GM19468 (cell line): ENCODE measurements at regions not wholly inside any gene's neighbourhood (a gene's known extent, or its start where the extent isn't known, plus 50 kb on each side); places are given as distances from the start of the nearest gene placed in this dataset.

Experiments used
- ATAC-seq: cut with Tn5 transposase; IDR thresholded peaks from one replicate; pipeline ENCODE4 v1.9.1; 2021; ENCODE audit warnings: mild to moderate bottlenecking, moderate library complexity, moderate number of reproducible peaks; ENCODE audit not compliant: unreplicated experiment; ENCODE audit errors: extremely low read depth

- no peak for ATAC-seq
Measured at GRCh38 chr9:36728651-36729520, 156.2 kb downstream of the MELK start.

- ATAC-seq, result no peak
Measured at GRCh38 chr9:36729906-36730305, 157.2 kb downstream of the MELK start.

DNA sequence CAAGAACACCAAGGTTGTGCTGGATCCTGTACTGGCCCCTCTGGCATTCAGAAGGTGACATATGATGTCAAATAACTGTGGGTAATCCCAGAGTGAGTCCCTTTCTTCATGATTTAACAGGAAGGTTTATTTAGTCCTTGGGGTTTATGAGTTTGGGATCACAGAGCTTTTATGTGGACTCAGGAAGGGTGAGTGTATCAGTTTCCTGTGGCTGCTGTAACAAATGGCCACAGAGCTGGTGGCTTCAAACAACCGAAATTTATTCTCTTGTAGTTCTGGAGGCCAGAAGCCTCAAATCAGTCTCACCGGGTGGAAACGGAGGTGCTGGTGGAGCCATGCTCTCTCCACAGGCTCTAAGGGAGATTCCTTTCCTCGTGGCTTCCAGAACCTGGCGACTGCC, 157.7 kb downstream of the MELK start:
- no peak for ATAC-seq

DNA sequence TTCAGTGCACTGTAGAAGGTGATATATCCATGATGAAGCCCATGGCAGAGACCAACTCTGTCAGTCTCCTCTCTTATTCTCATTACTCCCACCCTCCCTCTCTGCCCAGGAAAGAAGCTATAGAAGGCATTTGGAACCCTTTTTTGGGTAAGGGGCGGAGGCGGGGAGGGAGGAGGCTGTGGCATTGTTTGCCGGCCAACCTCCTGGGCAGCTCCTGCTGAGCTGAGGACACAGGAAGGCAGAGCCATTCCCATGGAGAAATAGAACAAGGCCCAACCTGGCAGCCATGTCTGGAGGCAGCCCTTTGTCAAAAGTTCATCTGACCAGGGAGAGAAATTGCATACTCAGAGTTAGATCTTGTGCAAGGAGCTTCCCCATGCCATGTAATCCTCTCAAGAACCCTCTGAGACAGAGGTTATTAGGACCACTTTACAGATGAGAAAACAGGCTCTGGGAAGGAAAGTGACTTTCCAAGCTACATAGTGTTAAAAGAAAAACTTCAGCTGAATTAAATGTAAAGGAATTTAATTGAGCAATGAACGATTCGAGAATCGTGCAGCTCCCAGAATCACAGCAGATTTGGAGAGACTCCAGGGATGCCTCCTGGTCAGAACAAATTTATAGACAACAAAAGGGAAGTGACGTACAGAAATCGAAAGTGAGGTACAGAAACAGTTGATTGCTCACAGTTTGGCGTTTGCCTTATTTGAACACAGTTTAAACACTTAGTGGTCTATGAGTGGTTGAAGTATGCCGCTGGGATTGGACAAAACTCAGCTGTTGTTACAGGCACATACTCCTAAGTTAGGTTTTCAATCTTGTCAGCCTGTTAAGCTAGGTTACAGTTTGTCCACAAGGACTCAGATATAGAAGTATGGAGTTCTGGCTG, 158.6 kb downstream of the MELK start:
- ATAC-seq, result no peak

- ATAC-seq, result no peak
Measured at GRCh38 chr9:36734737-36735136, 162.0 kb downstream of the MELK start.

DNA sequence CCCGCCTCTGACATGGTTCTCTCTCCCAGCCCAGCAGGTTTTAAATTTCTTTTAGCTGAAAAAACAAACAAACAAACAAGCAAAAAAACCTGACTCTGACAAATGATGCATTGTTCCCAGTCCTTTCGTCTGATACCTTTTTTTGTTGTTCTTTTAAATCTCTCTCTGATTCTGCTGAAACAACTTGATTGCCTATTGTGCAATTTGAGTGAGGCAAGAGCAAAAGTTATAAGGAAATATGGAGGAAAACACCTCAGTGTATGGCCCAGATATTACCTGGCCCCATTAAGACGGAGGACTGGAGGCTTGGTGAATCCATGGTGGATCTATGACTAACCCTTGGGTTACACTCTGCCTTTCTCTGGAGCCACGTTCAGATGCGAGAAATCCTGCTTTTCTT, 164.0 kb downstream of the MELK start:
- no peak for ATAC-seq

GRCh38 chr9:36738318-36738976, 165.8 kb downstream of the MELK start:
- ATAC-seq, result no peak

- no peak for ATAC-seq
Measured at GRCh38 chr9:36739373-36740116, 166.8 kb downstream of the MELK start.

DNA sequence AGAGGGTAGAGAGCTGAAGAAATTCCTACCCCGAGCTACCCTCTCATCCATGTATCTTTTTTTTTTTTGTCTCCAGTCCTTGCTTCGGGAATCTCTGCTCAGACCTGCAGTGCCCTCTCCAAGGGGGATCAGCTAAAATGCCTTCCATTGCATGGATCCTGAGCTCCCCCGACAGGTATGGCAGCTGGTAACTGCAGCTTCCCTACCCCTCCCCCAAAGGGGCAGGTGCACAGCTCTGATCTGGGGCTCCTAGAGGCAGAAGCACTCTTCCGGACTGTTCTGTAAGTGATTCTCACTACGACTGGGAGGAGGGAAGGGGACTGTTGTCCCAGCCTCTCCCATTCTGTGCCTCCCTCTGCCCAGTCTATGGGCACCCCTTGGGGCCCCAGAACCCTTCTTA, 169.6 kb downstream of the MELK start:
- no peak for ATAC-seq

- no peak for ATAC-seq
Measured at GRCh38 chr9:36744678-36745077, 172.0 kb downstream of the MELK start.

- no peak for ATAC-seq
Measured at GRCh38 chr9:36745977-36746376, 173.3 kb downstream of the MELK start.

DNA sequence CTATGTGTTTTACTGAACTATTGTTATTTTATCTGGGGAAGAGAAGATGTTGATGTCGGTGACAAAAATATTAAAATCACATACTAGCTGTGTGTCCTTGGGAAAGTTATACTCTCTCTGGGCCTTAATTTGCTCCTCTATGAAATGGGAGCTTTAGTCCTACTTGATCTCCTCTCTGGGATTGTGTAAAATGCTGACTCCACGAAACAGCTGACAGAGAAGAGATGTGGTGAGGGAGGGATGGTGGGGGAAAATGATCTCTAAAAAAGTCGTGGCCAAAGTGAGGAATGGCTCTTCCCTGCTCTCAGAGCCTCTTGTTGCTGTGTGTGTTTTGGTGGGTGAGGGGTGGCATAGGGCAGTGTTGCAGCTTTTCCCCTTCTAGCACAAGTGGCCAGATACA, 173.7 kb downstream of the MELK start:
- ATAC-seq, result no peak

- no peak for ATAC-seq
Measured at GRCh38 chr9:36748322-36748899, 175.7 kb downstream of the MELK start.

GRCh38 chr9:36749461-36749860, 176.8 kb downstream of the MELK start:
- no peak for ATAC-seq

DNA sequence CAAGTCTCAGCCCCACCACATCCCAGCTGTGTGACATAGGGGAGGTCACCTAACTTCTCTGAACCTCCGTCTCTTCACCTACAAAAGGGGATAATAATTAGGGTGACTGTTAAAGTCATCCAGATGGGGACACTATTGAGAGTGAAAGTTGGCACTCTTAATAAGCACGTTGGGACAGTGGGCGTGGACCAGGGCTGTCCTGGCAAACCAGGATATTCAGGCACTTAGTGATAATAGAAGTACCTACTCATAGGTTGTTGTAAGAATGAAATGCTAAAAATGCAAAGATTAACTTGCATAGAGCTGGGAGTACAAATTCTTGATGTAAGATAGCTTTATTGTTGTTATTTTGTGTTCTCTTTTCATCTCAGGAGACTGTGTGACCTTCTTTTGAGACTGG, 177.9 kb downstream of the MELK start:
- ATAC-seq, result no peak

- no peak for ATAC-seq
Measured at GRCh38 chr9:36755019-36755418, 182.3 kb downstream of the MELK start.

GRCh38 chr9:36759141-36759540, 186.4 kb downstream of the MELK start:
- ATAC-seq, result no peak

GRCh38 chr9:36759976-36760375, 187.3 kb downstream of the MELK start:
- no peak for ATAC-seq

DNA sequence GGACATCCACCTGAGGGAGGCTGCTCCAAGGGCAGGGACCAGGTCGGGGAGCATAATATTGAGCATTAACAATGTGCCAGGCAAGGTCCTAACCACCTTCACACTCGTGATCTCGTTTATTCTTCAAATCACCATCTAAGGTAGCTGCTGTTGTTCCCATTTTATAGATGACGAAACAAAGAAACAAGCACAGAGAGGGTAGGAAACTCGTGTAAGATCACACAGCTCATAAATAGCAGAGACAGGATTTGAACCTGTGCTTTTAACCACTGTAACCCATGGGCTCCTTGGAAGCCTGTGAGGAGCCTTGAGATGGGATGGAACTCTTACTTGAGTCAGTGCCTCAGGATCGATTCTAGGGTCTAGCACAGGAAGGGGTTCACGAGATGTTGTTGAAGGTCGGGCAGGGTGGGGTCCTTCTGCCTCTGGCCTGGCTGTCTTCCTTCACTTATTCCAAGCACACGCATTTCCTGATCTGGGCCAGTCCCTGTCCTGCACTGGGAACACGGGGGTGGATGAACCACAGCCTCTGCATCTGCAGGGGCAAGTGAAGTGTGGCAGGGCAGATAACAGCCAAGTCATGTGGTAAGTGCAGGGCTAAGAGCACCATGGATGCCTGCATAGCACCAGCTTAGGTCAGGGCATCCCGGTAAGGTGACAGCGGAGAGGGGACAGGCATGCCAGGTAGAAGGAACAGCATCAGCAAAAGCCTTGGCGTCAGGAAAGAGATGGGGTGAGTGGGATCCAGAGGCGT, 188.1 kb downstream of the MELK start:
- no peak for ATAC-seq
